OCI-LY3 (cell line): ENCODE measurements at regions not wholly inside any gene's neighbourhood (a gene's known extent, or its start where the extent isn't known, plus 50 kb on each side); places are given as distances from the start of the nearest gene placed in this dataset.

Experiments
- H2AFZ ChIP-seq: fragments of 200-600, 300-600 bp; shearing (Covaris generic); 2 replicates; pipeline ENCODE4 v1.6.0; 2014; ENCODE audit warnings: antibody characterized with exemption, low read depth, low read length
- H3K27ac ChIP-seq: fragments of 200-600, 300-600 bp; sonication (generic); 2 replicates; pipeline ENCODE4 v1.5.1; 2014; ENCODE audit warnings: mild to moderate bottlenecking, low read length, moderate library complexity, mixed read lengths
- H3K27me3 ChIP-seq: fragments of 200-600, 300-600 bp; sonication (generic); 2 replicates; pipeline ENCODE4 v1.6.1; 2014; ENCODE audit warnings: low read depth, low read length, mixed read lengths
- H3K36me3 ChIP-seq: fragments of 200-600, 300-600 bp; sonication (generic); replicated peaks from 2 replicates; pipeline ENCODE3; 2014; ENCODE audit warnings: low read depth, low read length, mixed read lengths
- H3K4me1 ChIP-seq: fragments of 300-600, 200-600 bp; sonication (generic); 2 replicates; pipeline ENCODE4 v1.6.1; 2014; ENCODE audit warnings: low read length, mixed read lengths
- H3K4me2 ChIP-seq: fragments of 200-600, 300-600 bp; sonication (generic); 2 replicates; pipeline ENCODE4 v1.6.1; 2014; ENCODE audit warnings: low read length, mixed read lengths
- H3K4me3 ChIP-seq: fragments of 300-600, 200-600 bp; sonication (generic); 2 replicates; pipeline ENCODE4 v1.5.1; 2014; ENCODE audit warnings: antibody characterized with exemption, mild to moderate bottlenecking, low read length, moderate library complexity
- H3K79me2 ChIP-seq: fragments of 300-600, 200-600 bp; shearing (Covaris generic); 2 replicates; pipeline ENCODE4 v1.6.1; 2014; ENCODE audit warnings: mild to moderate bottlenecking, low read length, mixed read lengths
- H3K9ac ChIP-seq: fragments of 300-600, 200-600 bp; shearing (Covaris generic); 2 replicates; pipeline ENCODE4 v1.6.0; 2014; ENCODE audit warnings: mild to moderate bottlenecking, low read length, moderate library complexity
- H3K9me3 ChIP-seq: fragments of 200-600, 300-600 bp; shearing (Covaris generic); 2 replicates; pipeline ENCODE4 v1.6.1; 2014; ENCODE audit warnings: low read length, mixed read lengths; ENCODE audit not compliant: insufficient read depth
- H4K20me1 ChIP-seq: fragments of 200-600, 300-600 bp; sonication (generic); 2 replicates; pipeline ENCODE4 v1.6.1; 2016; ENCODE audit warnings: low read length, mixed read lengths; ENCODE audit not compliant: insufficient read depth
- CTCF ChIP-seq: fragments of 200-600, 300-600 bp; sonication (generic); IDR thresholded peaks from 2 replicates; pipeline ENCODE4 v1.5.1; 2014; ENCODE audit warnings: antibody characterized with exemption, low read length, low read depth
- EZH2phosphoT487 ChIP-seq: fragments of 200-600 bp; shearing (Covaris generic); IDR thresholded peaks from 2 replicates; pipeline ENCODE4 v1.6.1; 2018; ENCODE audit warnings: antibody characterized with exemption, mixed run types, low read depth

- Histone ChIP-seq H3K9ac (no peak overlapping the region), H3K36me3 (no peaks in the 10 kb centered on the region), H3K4me3 (no peak overlapping the region), H3K27me3 (no peaks in the 10 kb centered on the region), H3K4me1 (peaks cover 23% of the 10 kb centered on the region), H3K9me3 (no peaks in the 10 kb centered on the region), H3K79me2 (no peaks in the 10 kb centered on the region), H2AFZ (no peak overlapping the region), H3K4me2 (no peak overlapping the region), H4K20me1 (no peaks in the 10 kb centered on the region), H3K27ac (no peak overlapping the region)
- TF ChIP-seq EZH2phosphoT487 = no peak
- TF ChIP-seq CTCF = no peak
These were observed 143.9 kb downstream of the B3GNT2 start for GRCh38 chr2:62339837-62340236.

- TF ChIP-seq CTCF (no peak), EZH2phosphoT487 (no peak)
- peaks cover 19% of the 10 kb centered on the region for H3K4me1 ChIP-seq
- no peak overlapping the region for H3K27ac ChIP-seq
- no peak overlapping the region for H3K4me3 ChIP-seq
- no peaks in the 10 kb centered on the region for H4K20me1 ChIP-seq
- no peak overlapping the region for H3K4me2 ChIP-seq
- H3K36me3 ChIP-seq = no peaks in the 10 kb centered on the region
- H2AFZ ChIP-seq = no peak overlapping the region
- H3K27me3 ChIP-seq = no peaks in the 10 kb centered on the region
- H3K9me3 ChIP-seq = no peaks in the 10 kb centered on the region
- no peaks in the 10 kb centered on the region for H3K79me2 ChIP-seq
- H3K9ac ChIP-seq = no peak overlapping the region
These were observed 143.5 kb downstream of the B3GNT2 start for GRCh38 chr2:62339413-62339812.

GRCh38 chr2:62338111-62338510, 142.2 kb downstream of the B3GNT2 start:
- H3K4me1 ChIP-seq = peaks cover 9% of the 10 kb centered on the region

GRCh38 chr2:62337403-62337802, 141.5 kb downstream of the B3GNT2 start:
- no peaks in the 10 kb centered on the region for H3K9me3 ChIP-seq
- H3K36me3 ChIP-seq = no peaks in the 10 kb centered on the region
- no peaks in the 10 kb centered on the region for H3K79me2 ChIP-seq
- H4K20me1 ChIP-seq = no peaks in the 10 kb centered on the region
- no peak overlapping the region for H3K27ac ChIP-seq
- no peak for TF ChIP-seq CTCF
- no peak for TF ChIP-seq EZH2phosphoT487
- no peak overlapping the region for H3K4me3 ChIP-seq
- H3K4me1 ChIP-seq = peaks cover 9% of the 10 kb centered on the region
- H2AFZ ChIP-seq = no peak overlapping the region
- no peaks in the 10 kb centered on the region for H3K27me3 ChIP-seq
- no peak overlapping the region for H3K9ac ChIP-seq
- H3K4me2 ChIP-seq = no peak overlapping the region

More at GRCh38 chr2:62338111-62338510, 142.2 kb downstream of the B3GNT2 start:
- H3K9ac ChIP-seq = no peak overlapping the region
- no peak overlapping the region for H2AFZ ChIP-seq
- no peak overlapping the region for H3K4me2 ChIP-seq
- no peaks in the 10 kb centered on the region for H3K27me3 ChIP-seq
- H3K9me3 ChIP-seq = no peaks in the 10 kb centered on the region
- TF ChIP-seq CTCF = no peak
- no peak for TF ChIP-seq EZH2phosphoT487
- H3K4me3 ChIP-seq = no peak overlapping the region
- no peaks in the 10 kb centered on the region for H3K36me3 ChIP-seq
- H4K20me1 ChIP-seq = no peaks in the 10 kb centered on the region
- no peak overlapping the region for H3K27ac ChIP-seq
- no peaks in the 10 kb centered on the region for H3K79me2 ChIP-seq
